Stimulated activated CD4-positive, alpha-beta T cell treated with anti-CD3 and anti-CD28 coated beads, Interleukin-4, amount 100 ng/mL, for 1 hour (primary cell): ENCODE measurements at regions not wholly inside any gene's neighbourhood (a gene's known extent, or its start where the extent isn't known, plus 50 kb on each side); places are given as distances from the start of the nearest gene placed in this dataset.
A peak's percentile ranks its signal among the peaks of the same experiment; 100 is the strongest.

Source experiments
- DNase-seq: peaks from one replicate; pipeline ENCODE4 v3.0.0-alpha.2; 2020

DNA sequence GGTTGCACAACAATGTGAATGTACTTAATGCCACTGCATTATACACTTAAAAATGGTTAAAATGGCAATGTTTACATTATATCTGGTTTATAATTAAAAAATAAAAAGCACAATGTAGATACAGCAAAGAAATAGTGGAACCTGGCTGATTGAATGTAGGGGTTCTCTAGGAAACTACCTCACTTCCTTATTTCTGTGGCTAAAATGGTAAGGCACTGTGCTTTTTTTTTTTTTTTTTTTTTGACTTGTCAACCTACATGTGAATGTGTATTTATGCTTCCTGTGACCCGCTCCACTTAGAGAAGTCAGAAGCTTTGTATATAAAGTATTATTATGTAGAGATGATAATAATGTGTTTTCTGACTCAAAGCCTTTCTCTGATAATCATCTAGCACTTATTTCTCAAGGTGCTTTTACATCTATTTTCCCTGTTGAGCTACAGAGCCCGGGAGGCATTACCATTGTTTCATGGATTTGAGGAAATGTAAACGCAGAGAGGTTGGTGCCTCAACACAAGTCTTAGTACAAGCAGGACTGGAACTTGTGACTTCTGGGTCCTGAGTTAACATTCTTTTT is 55.0 kb downstream of the SOX4 start:
- DNase-seq: no peak

- DNase-seq: no peak
Measured at GRCh38 chr6:21653323-21653722, 59.8 kb downstream of the SOX4 start.

GRCh38 chr6:21653905-21654304 is 60.4 kb downstream of the SOX4 start:
- no peak for DNase-seq

GRCh38 chr6:21654361-21654760 is 60.8 kb downstream of the SOX4 start:
- no peak for DNase-seq

DNA sequence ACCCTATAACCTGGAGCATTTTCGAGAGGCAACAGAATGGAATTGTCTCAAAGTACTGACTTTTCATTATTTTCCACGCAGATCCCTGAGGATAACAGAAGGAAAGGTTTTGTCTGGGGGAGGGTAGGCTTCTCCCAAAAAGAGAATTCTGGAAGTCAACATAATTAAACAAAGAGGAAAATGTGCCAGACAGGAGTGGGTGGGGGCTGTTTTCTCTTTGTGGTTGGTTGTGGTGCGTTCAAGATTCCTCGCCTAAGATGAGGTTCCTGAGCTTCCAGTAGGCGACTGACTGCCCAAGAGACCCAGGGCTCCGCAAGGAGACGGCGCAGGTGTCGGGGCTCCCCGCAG is 70.4 kb downstream of the SOX4 start:
- no peak for DNase-seq

GRCh38 chr6:21664314-21665109 is 71.0 kb downstream of the SOX4 start:
- peak; percentile 21 for DNase-seq

GRCh38 chr6:21665110-21665391 is 71.5 kb downstream of the SOX4 start:
- no peak for DNase-seq

DNA sequence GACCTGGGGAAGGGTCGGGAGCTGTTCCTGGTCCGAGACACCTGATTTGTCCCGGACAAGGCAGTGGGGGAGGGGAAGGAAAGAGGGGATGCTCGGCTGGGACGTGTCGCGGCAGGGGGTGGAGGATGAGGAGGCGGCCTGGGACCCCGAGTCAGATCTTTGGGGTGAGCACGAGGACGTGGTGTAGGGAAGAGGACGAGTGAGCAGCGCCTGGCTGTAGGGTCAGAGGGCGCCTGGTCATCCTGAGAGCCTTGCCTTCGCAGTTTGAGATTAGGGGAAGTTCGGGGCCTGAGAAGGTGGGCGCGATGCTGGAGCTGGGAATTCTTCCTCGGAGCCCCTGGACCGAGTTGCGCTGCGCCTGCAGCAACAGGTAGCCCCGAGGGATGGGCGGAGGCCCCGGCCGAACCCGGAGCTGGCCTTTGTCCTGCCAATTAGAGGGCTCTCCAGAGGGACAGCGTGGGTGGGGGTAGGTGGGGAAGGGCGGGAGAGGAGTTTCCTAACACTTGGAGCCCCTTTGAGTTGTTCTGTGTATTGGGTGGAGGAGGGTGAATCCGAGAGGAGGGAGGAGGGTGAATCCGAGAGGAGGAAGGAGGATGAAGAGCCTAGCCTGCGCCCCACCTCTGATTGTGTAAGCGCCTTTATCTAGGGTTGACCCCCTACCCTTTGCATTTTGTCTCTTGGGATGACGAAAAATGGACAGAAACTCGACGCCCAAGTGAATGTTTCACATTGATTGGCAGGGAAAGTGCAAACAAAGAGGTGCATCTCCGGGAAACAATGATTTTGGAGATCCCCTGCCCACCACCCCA is 72.0 kb downstream of the SOX4 start:
- DNase-seq: no peak

DNA sequence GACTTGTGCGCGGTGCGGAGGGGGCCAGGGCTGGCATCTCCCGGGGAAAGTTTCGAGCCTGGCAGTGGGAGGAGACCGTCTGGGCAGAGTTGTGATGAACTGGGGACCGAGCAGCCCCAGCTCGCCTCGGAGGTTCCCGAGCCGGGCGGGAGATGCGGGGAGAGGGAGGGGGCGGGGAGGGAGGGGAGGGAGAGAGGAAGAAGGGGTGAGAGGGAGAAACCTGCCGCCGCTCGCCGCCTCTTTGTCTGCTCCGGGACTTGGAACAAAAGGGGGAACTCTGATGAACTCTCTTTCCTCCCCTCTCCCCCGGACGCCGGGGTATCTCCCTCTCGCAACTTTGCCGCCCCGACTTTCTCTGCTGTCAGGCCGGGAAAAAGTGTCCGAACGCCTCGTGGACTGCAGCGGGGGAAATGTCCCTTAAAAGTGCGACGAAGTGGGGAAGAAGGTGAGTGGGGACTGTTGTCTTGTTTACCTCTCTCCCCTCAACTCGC is 72.7 kb downstream of the SOX4 start:
- DNase-seq: no peak

- no peak for DNase-seq
Measured at GRCh38 chr6:21666853-21667681, 73.5 kb downstream of the SOX4 start.

- DNase-seq: no peak
Measured at GRCh38 chr6:21668795-21669194, 75.2 kb downstream of the SOX4 start.

- no peak for DNase-seq
Measured at GRCh38 chr6:21676769-21677168, 83.2 kb downstream of the SOX4 start.

- DNase-seq: no peak
Measured at GRCh38 chr6:21678990-21679389, 85.4 kb downstream of the SOX4 start.

GRCh38 chr6:21679761-21680265 is 86.3 kb downstream of the SOX4 start:
- DNase-seq: no peak

DNA sequence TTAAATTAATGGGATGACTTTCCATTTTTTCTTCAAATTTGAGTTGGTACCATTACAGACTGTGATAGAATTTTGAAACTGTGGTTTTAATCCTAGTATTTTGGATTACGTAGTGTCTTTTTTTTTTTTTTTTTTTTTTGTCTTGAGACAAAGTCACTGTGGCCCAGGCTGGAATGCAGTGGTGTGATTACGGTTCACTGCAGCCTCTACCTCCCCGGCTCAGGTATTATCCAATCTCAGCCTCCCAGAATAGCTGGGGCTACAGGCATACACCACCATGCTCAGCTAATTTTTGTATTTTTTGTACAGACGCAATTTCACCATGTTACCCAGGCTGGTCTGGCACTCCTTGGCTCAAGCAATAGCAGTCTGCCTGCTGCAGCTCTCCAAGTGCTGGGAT is 87.1 kb downstream of the SOX4 start:
- DNase-seq: no peak

- DNase-seq: no peak
Measured at GRCh38 chr6:21690489-21690888, 96.9 kb downstream of the SOX4 start.

- DNase-seq: no peak
Measured at GRCh38 chr6:21691685-21692346, 98.3 kb downstream of the SOX4 start.

GRCh38 chr6:21692721-21693120 is 99.2 kb downstream of the SOX4 start:
- no peak for DNase-seq

DNA sequence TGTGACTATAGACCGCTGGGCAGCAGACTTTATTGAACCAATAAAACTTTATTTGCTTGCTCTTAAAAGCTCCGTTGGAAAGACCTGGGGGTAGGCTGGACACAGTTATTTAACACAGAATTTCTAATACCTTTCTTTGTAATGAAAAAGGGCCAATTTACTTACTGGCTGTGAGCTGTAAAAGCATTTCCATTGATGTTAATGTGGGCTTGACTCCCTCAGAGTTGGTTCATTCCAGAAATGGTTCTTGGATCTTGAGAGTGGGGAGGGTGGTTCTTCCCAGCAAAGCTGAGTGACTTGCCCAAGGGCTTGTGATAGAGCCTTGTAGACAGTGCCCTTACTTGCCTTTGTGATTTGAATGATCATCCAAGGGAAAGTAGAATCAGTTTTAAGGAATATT is 100.6 kb downstream of the SOX4 start:
- DNase-seq: no peak

DNA sequence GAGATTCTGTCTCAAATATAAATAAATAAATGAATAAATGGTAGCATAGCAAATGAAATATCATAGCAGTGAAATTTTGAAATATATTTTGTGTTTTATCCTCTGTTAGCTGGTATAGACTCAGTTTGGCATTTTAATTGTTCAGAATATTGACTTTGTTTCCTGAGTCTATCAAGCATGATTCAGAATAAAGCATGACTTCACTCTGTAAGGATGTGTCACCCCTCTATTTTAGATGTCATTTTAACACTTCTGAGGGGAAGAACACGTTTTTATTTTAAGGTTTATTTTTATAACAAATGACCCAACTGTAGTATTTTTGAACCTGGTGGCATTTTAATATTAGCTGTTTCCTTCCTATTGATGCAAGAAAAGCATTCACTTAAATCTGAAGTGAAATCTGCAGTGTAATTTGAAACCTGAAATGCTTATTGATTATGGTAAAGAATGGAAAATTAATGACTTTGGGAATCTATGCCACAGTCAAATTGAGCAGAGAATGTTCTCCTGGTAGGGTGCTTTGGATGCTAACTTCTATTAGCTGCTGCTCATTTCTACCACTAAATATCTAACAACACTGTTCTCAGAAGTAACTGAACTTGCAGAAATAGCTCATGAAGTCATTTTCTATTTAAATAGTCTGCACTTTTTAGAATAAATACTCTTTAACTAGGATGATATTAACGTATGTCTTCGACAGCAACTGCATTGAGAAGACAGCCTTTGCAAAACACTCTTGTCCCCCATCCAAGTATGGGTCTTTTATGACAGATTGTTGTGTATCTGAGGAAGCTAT is 114.2 kb downstream of the SOX4 start:
- DNase-seq: no peak

- DNase-seq: no peak
Measured at GRCh38 chr6:21708320-21708580, 114.7 kb downstream of the SOX4 start.

DNA sequence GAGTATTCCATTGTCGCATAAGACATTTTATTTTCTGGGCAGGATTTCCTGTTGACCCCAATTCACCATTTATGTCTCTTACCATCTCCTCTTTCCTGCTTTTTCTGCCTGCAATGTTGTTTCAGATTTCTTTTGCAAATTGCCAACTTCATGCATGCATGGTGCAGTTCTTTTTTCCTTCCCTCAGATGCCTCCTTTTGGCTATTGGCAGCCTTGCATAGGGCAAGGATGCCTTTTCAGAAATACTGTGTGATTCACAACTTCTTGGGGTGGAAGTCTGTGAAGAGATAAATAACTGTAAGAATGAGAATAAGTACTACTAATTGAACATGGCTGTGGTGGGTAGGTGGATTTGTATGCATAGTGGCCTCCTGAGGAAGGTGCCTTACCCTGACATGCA is 116.7 kb downstream of the SOX4 start:
- no peak for DNase-seq
